Fibroblast of skin of left biceps (primary cell): ENCODE measurements at regions not wholly inside any gene's neighbourhood (a gene's known extent, or its start where the extent isn't known, plus 50 kb on each side); places are given as distances from the start of the nearest gene placed in this dataset.

Experiments used
- DNase-seq, 2 experiments: peaks; one replicate each; pipeline ENCODE4 v3.0.0-alpha.2; 2013; ENCODE audit warnings: low read depth in 2 of 2

DNA sequence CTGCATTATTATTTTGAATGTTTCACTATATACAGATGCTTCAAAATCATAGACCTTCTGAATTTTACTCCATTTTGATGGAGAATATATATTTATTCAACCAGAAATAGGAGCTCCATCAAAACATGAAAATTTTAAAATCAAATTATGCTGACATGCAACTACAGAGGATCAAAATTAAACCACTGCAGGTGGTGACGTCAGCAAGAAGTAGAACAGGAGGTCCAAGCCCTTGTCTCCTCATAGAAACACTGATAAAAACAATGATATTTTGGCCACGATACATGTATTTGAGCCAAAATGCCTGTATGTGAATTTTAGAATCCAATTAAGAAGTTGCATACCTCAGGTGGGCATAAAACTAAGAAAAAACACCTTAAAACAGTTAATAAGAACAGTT lies 236.6 kb upstream of the FBXL7 start:
- DNase-seq = no peak

DNA sequence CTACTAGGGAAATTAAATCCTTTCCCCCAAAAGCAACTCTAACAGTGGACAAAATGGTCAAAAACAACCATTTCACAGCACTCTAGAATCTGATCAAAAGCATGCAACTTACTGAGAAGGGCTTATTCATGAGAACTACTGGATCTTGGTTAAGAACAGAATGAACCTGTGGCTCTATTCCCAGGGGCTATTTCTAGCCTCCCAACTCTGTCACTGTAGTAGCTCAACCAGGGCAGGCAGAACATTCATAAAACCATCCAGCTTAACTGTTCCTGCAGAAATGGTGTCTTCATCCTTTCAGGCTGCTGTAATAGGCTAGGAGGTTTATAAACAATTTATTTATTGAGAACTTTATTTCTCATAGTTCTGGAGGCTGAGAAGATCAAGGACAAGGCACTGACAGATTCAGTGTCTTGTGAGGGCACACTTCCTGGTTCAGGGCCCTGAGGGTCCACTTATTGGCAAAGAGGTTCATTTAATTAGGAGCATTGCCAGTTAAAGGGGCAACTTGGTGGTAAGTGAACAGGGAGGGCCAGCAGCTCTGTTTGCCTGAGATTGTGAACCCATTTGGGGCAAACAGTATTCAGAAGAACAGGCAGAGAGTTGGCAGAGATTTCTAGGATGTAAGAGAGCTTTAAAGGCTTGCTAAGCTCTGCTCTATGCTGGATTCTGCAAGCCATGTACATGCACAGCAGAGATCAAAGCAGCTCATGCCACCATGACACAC lies 238.5 kb upstream of the FBXL7 start:
- no peak for DNase-seq

DNA sequence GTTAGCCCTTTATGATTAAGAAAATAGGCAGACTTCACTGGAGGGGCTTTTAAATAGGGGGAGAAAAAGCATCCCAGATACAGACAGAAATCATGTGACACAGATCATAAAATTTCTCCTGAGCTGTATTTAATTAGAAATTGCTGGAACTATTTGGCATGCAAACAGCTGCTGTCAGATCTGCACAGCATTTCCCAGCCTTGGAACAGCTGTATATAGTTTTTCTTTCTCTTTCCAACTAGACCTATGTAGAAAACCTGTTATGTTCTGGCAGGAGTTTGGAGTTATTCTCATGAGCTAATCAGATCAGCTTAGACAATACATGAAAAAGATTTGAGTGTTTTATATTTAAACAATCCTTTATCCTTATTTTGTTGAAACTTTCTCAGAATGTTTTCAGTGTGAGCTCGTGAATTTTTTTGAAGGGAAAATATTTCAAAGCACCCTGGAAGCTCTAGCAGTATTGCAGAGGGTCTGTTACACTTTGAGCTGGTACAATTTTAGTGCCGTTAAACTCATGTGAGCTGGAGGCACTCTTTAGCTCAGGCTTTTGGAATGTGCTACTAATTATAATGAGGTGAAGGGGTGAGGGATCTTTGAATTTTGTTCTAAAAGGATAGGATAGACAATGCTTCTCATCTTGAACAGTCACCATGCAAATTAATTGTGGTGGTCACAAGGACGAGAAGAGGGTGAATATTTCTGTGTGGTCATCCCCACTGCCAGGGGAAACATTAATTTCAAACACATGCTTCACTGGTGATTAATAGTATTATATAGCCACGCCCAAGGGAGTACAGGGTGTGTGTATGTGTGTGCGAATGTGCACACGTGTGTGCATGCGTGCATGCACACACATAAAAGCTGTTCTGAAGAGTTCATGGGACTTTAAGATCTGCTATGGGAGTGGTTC lies 239.4 kb upstream of the FBXL7 start:
- no peak for DNase-seq

DNA sequence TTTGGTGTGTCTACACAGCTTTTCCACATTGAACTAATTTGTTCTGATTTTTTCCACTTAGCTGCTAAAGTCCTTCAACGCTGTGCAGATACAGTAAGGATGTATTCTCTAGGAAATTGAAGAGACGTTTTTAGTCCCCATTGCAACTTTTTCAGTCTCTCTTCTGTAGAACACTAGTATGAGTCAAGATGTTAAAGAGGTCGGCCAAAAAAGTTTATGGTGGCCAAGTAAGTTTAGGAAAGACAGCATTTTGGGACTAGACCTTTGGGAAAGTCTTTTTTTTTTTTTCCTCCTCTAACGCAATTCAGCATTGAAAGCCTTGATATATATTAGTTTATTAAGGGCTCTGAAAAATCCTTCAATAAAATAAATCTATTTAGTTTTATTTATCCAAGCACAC lies 243.5 kb upstream of the FBXL7 start:
- DNase-seq = no peak

DNA sequence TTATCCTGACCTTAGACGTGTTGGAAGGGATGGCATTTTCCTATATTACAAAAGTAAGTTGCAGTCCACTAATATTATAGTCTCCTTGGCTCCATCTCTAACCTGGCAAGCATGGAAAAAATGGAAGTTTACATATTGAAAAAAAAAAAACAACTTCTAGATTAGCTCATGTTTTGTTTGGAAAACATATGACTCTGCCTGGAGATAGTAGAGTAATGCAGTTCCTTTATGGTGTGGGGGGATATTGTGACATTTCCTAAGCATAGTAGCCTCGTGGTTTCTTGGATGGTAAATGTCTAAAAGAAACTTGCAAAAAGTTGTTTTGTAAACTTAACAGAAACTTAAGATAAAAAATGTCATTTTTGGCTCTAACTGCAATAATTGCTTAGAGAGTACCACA lies 244.4 kb upstream of the FBXL7 start:
- DNase-seq = no peak

DNA sequence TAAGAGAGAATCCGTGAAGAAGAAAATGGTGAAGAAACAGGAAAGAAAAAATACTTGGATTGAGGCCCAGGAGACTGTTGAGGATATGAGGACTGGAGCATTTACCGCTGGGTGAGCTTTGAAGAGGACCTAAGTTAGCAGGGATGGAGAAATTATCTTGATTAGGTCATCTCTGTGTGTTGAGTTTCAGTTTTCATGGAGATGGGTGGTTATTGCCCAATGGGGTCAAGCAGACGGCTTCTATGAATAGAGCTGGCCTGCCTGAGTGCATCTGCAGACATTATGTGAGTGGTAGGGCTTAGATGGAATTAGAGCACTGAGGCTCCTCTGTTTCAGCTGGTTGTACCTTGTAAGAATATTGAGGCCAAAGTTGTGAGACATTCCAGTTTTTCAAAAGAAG lies 245.4 kb upstream of the FBXL7 start:
- DNase-seq = no peak

DNA sequence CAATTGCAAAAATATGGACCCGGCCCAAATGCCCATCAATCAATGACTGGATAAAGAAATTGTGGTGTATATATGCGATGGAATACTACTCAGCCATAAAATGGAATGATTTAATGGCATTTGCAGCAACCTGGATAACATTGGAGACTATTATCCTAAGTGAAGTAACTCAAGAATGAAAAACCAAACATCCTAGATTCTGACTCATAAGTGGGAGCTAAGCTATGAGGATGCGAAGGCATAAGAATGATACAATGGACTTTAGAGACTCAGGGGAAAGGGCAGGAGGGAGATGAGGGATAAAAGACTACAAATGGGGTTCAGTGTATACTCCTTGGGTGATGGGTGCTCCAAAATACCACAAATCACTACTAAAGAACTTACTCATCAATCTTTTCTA lies 247.6 kb upstream of the FBXL7 start:
- DNase-seq = no peak

DNA sequence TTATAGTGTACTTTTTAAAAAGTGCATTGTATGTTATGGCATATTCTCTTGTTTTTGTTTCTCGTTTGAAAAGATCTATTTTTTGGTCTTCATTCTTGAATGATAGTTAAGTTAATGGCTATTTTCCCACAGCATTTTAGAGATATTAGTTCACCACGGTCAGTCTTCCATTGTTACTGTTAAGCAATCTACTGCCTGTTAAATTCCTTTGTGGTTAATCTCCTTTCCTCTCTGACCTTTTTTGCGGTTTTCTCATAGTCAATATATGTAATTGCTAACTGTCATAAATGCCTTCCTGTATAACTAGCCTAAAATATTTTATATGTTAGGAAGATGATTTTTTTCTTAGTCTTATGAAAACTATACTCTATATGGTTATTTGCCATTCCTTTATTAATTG lies 250.8 kb upstream of the FBXL7 start:
- peak; percentile 61 to 66 for DNase-seq

DNA sequence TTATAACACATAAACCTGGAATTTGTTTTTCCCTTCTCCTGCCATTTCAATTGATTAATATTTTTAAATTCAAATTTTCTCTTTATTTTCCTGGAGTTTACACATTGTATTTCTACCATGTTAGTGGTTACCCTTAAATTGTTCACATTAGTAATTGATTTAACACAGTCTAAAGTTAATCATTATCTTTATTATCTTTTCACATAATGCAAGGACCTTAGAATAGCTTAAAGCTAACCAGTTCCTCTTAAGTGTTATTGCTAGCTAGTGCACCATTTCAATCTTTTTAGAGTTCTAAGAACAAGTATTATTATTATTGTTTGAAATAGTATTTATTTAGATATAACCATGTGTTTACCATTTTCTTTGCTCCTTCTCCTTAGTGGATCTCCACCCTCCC lies 251.2 kb upstream of the FBXL7 start:
- DNase-seq = no peak

DNA sequence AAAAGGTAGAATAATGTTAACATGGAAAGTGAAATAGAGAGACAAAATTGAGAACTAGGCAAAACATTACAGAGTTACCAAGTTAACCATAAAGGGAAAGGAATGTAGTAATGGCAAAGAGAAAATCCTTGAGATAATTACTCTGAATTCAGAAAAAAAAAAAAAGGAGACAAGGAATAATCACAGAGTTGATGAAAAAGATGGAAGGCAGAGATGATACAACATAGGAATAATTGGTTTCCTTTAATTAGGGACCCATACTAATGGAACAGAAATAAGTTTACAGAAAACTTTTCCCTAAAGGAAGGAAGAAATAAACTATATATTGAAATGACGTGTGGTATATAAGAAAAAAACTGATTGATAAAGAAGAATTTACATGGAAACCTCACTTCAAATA lies 254.1 kb upstream of the FBXL7 start:
- no peak for DNase-seq

DNA sequence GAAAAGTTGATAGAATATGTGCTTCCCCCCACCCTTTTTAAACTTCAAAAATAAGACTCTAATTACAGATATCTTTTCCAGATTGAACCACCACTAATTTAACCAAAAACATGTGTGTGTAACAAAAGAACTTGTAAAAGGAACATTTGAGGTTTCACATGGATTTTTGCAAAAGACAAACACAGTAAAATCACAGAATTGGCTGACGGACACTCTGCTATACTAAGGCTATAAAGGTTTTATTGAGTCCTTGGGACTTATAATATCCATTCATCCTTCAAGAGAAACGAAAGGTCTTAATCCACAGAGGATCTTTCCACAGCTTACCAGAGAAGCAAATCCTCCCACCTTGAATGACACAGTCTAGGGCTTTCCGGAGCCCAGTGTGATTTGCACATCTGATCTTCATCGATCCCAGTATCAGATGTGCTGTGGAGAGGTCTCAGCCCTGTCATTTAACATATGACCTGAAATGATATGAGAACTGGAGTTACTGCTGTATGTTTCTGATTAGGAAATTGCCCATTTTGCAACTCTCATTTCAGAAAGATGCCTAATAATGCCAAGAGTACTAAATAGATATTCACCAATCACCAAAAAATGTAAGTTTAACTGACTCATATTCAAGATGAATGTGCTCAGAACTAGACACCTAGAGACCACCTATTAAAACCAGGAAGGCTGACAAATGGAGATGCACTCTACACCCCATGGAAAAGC lies 256.5 kb upstream of the FBXL7 start:
- DNase-seq = no peak

DNA sequence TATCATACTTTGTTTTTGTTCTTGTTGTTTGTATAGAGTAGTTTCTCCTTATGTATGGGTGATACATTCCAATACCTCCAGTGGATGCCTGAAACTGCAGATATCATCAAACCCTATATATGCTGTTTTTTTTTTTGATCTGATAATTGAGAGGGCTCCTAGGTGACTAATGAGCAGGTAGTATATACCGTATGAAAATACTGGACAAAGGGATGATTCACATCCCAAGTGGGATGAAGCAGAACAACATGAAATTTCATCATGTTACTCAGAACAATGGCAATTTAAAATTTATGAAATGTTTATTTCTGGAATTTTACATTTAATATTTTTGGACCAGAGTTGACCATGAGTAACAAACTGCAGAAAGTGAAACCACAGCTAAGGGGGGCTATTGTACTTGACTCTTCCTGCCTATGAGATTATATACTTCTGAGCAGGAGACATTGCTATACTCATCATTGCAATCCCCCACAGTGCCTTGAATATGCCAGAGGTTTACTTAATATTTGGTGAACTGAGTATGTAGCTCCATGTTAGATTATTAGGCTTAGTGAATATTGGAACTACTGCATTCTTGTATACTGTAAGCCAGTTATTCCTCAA lies 258.7 kb upstream of the FBXL7 start:
- DNase-seq = no peak

DNA sequence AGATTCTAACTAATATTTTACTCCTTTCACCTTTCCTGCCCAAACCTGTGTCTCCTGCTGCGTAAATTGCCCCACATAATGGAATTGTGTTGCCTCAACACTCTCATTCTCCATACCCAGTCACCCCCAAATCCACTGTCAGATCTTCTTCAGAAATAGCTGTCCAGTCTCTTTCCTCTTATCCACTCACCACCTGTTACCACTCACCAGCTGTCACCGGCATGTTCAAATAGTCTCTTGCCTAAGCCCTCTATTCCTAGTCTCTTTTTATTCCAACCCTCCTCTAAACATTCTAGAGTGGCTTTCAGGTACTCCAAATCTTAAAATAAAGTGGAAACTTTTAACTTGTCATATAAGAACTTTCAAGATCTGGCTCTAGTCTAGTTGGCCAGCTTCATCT lies 262.0 kb upstream of the FBXL7 start:
- no peak for DNase-seq

DNA sequence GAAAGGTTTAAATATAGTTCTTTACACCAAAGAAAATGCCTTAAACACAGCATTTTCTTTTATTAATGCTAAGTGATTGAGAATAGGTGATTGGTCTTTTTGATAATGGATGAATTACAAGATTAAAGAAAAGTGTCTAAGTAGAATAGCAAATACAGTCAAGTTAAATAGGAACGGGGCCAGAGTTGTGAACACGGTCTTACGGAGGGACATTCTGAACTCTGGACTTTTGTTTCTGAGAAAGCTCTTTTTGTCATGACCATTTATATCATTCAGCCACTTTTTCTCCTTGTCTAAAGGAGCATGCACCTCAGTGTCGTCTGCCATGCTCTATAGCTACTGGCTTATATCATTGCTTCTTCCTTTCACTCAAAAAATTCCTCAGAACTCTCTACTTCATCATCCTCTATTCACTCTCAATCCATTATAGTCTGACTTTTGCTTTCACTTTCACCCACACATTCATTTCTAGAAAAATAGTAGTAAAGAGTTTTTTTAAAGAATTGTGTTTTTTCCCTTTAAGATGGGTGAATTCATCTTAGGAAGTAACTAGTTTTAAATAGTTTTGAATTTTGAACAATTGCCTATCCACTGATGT lies 263.0 kb upstream of the FBXL7 start:
- DNase-seq = no peak

DNA sequence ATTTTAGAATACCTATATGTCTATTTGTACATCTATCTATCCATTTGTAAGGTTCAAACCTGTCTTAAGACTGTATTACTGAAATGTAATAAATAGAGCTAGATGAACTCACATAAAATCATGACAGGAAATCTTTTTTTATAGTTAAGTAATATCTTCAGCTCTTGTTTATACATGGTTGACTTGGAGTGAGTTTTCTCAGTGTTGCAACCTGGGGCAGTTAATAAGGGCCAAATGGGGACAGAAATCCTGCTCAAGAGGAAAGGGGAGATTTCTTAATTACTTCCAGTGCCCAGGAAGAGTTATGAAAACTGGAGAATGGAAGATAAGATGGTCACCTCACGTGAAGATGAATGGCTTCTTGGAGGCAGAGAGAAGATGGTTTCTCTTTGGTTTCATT lies 265.1 kb upstream of the FBXL7 start:
- DNase-seq = no peak

DNA sequence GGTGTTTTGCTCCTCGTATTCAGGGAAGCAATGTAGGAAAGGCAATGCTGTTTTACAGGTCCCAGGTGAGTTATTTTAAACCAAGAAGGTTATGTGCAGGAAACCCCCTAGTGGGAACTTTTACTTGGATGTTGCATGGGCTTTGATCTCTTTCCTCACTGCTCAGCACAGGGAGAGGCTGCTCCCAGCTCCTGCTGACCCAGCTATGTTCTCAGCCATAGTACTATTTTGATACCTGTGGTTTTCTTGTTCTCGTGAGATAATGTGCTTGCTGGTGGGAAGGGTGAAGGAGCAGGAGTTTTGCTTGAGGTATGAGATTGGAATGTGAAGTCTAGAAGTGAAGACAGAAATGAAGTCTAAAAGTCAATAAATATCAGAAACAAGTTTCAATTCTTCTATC lies 265.6 kb upstream of the FBXL7 start:
- no peak for DNase-seq

DNA sequence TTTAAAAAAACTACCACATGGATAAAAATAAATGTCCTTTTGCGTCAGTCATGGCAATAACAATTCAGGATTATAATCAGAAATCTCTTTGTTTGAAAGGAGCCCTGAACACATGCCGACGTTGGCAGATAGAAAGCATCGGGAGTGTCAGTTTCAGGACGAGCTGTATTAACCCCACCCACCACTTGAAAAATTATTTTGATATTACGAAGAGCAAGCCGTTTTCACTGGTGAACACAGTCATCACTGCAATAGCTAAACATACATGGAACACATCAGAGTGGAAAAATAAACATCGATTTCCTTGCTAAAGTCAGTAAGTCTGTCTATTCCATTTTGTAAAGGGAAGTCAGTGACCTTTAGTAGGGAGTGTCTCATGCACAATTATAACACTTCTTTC lies 266.4 kb upstream of the FBXL7 start:
- no peak for DNase-seq

DNA sequence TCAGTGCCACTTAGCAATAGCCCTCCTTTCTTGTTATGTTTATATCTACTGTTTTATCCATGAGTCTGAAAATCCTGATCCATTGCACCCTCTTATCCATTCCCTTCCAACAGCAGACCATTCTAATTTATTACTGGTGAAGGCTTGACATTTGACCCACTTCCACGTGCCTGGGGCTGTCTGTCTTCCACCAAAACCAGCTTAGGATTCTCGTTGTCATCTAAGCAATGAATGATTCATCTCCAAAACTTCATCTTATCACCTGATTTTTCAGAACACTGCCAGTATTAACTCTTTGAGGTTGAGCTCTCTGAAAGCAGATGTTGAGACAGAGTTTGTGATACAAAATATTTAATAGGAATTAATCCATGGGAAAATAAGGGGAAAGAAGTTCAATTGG lies 277.8 kb upstream of the FBXL7 start:
- DNase-seq = no peak

DNA sequence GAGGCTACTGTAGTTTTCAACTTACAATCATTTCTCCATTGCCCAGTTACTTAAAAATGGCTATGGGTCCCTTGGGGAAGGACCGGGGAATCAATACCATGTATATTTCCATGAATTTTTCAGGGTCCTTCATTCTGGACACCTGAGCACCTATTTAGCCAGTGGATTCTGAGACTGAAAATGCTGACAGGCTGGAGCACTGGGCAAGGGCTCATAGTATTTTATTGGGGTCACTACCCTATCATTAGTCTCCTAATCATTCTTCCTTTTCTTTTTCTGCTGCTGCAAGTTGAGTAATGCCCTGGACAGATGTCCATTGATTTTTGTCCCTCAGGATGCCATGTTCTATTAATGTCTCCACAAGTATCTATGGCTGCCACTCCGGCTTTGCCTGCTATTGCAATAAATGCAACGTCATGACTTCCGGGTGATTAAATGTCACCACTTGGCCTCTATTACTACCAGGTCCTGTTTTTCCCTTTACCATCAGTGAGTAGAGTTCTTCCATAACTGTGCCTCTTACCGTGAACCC lies 279.3 kb upstream of the FBXL7 start:
- no peak for DNase-seq

DNA sequence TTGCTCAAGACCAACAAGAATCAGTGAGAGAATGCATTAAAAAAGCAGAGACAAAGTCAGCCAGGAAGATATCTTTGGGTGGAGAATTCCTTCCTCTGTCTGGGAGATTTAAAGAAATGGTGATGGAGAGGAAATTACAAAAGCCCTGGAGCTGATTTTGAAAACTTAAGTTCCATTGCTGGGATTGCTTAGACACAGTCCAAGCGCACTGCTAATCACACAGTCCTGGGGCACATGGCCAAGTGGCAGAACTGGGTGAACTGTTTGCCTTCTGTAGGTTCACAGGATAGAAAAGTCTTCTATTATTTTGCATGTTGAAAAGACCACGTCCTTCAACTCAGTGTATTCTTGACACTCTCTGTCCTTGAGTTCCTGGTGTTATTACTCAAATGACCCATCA lies 284.9 kb upstream of the FBXL7 start:
- DNase-seq = no peak

DNA sequence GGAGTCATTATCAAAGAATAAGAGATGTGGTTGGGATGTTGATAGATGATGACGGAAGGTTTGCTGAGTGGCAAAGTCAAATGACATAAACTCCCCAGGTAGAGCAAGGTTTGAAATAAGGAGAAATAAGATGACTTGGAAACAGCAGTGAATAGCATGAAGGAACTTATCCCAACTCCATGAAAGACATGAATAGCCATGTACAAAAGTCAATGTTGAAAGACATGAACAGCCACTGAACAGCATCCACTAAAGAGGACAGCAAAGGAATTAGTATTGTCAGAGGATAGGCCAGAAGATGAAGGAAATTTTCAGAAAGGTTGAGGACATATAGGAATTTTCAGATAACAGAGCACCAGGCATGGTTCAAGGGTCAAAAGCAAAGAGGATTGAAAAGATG lies 286.0 kb upstream of the FBXL7 start:
- no peak for DNase-seq
